AG09309 (cell line): ENCODE measurements at regions not wholly inside any gene's neighbourhood (a gene's known extent, or its start where the extent isn't known, plus 50 kb on each side); places are given as distances from the start of the nearest gene placed in this dataset.

Experiments used
- DNase-seq: peaks from one replicate; pipeline ENCODE4 v3.0.0-alpha.2; 2010; ENCODE audit warnings: low read depth
- H3K4me3 ChIP-seq: 2 replicates; pipeline ENCODE4 v1.5.1; 2011; ENCODE audit warnings: mild to moderate bottlenecking, low read depth, low read length, moderate library complexity; ENCODE audit not compliant: control insufficient read depth
- TF ChIP-seq, protein P1 (sequence below): IDR thresholded peaks from 2 replicates; pipeline ENCODE4 v1.5.1; 2011; ENCODE audit warnings: mild to moderate bottlenecking, low read depth, low read length, inconsistent platforms; ENCODE audit not compliant: insufficient read depth, control insufficient read depth; ENCODE audit errors: missing control alignments

DNA sequence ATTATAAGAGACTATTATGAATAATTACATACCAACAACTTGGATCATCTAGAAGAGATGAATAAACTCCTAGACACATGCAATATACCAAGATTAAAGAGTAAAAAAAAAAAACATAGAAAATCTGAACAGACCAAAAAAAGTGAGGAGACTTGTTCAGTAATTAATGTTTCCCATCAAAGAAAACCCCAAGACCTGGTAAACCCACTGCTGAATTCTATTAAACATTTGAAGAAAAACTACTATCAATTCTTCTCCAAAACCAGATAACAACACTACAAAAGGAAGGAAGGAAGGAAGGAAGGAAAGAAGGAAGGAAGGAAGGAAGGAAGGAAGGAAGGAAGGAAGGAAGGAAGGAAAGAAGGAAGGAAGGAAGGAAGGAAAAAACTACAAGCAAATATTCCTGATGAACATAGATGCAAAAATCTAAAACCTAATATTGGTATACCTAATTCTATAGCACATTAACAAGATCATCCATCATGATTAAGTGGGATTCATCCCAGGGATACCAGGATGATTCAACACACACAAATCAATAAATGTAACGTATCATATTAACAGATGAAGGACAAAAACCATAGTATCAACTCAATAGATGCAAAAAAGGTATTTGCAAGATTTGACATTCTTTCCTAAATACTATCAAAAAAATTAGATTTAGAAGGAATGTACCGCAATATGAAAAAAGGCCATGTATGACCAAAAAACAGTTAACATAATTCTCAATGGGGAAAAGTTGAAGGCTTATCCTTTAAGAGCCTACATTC lies 445.5 kb downstream of the KCNH5 start:
- no peak for DNase-seq
- TF ChIP-seq, protein P1, sequence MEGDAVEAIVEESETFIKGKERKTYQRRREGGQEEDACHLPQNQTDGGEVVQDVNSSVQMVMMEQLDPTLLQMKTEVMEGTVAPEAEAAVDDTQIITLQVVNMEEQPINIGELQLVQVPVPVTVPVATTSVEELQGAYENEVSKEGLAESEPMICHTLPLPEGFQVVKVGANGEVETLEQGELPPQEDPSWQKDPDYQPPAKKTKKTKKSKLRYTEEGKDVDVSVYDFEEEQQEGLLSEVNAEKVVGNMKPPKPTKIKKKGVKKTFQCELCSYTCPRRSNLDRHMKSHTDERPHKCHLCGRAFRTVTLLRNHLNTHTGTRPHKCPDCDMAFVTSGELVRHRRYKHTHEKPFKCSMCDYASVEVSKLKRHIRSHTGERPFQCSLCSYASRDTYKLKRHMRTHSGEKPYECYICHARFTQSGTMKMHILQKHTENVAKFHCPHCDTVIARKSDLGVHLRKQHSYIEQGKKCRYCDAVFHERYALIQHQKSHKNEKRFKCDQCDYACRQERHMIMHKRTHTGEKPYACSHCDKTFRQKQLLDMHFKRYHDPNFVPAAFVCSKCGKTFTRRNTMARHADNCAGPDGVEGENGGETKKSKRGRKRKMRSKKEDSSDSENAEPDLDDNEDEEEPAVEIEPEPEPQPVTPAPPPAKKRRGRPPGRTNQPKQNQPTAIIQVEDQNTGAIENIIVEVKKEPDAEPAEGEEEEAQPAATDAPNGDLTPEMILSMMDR: no peak
- H3K4me3 ChIP-seq: no peak overlapping the region

DNA sequence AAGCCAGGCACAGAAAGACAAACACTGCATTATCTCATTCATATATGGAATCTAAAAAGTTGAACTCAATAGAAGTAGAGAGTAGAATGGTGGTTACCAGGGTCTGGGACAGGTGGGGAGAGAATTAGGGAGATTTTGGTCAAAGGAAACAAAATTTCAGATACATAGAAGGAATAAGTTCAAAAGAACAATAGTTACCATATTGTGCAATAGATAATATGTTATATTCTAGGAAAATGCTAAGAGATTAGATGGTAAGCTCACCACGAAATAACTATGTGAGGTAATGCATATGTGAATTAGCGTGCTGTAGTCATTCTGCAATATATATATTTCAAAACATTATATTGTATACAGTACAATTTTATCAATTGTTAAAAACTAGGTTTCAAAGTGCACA lies 442.5 kb downstream of the KCNH5 start:
- H3K4me3 ChIP-seq: no peak overlapping the region
- TF ChIP-seq, protein P1: no peak
- DNase-seq: no peak

DNA sequence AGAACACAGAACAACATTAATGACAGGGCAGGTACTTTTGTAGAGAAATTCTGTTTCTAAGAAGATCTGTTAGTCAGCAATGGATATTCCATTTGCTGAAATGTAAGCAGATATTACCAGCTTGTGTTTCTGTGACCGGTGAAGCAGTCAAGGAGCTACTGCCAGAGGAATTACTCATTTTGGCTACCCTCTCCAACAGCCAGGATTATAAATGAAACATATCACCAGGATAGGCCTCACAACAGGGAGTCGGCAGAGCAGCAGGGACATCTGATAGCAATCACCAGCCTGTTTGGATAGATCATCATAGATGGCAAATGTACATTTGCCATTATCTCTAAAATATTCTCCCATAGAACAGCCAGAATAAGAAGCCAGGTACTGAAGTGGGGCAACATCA lies 440.7 kb downstream of the KCNH5 start:
- DNase-seq: no peak
- H3K4me3 ChIP-seq: no peak overlapping the region
- TF ChIP-seq, protein P1: no peak

DNA sequence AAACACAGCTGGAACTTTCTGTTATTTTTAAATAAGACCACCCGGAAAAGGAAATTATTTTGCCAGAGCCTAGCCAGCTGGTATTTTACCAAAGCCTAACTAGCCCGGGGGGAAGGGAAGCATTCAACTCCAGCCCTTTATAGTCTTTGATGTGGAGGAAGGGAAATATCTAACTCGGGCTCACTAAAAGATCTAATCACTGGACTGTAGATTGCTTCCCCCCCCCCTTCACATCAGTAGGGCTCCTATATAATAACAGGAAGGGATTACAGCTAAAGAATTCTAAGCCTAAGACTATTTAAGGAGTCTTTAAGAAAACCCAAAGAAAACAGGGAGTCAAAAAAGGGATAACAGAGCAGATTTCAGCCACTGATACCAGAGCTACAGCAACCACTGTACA lies 431.1 kb downstream of the KCNH5 start:
- no peak overlapping the region for H3K4me3 ChIP-seq
- TF ChIP-seq, protein P1: no peak
- no peak for DNase-seq

DNA sequence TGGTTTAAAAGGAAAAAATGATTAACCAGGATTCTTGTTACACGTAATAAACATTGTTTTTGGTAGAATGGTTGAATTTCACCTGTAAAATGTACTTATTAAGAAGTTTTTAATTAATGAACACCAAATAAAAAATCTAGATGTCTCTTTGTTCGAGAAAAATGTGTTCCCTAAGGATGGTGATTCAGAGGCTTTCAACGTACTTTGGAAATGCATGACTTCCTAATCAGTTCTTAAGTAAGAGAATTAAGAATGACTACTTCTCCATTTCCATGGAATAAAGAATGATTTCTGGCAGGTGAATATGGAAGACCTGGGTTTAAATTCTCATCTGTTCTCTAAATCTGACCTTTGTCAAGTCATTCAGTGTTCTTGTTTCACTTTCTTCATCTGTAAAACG lies 428.6 kb downstream of the KCNH5 start:
- H3K4me3 ChIP-seq: no peak overlapping the region
- TF ChIP-seq, protein P1: no peak
- DNase-seq: no peak

DNA sequence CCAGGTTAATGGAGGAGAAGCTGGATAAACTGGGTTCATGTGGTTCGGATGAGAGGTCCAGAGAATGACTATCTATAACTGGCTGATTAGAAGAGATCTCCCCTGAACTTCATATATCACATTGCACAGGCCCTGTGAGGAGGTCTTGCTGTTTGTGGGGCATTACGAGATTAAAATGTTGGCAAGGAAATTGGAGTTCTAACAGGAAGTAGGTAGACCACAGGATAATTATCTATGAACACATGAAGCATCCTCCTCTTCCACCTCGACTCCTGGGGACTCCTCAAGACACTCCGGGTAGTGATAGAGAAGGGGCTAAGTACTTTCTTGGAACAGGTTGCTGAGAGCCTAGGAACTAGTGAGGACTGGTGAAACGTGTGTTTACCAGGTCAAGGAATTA lies 418.8 kb downstream of the KCNH5 start:
- H3K4me3 ChIP-seq: no peak overlapping the region
- DNase-seq: no peak
- TF ChIP-seq, protein P1: no peak
